Spleen (tissue), 7 donors: ENCODE measurements at regions not wholly inside any gene's neighbourhood (a gene's known extent, or its start where the extent isn't known, plus 50 kb on each side); places are given as distances from the start of the nearest gene placed in this dataset.

Experiments
- POLR2A ChIP-seq, 3 donors: fragments of 450-650 bp; IDR thresholded peaks; one replicate each; pipeline ENCODE4 v1.5.1; 2017; ENCODE audit warnings: antibody characterized with exemption in 3 of 3, mild to moderate bottlenecking in 1 of 3
- POLR2AphosphoS5 ChIP-seq, 3 donors: sonication (generic); formaldehyde crosslinking; IDR thresholded peaks; one replicate each; pipeline ENCODE4 v1.5.1; 2017; ENCODE audit warnings: antibody characterized with exemption in 3 of 3
- TF ChIP-seq, protein P1 (sequence below), 11 experiments: fragments of 200-600 bp in 7 of 11; fragments of 450-650 bp in 4 of 11; sonication (generic) in 4 of 11; IDR thresholded peaks in 8 of 11; conservative IDR thresholded peaks in 3 of 11; 1 replicate in 7 of 11; 2 replicates in 4 of 11; pipeline versions ENCODE4 v1.4.0 to v1.8.0; 2016 to 2021; ENCODE audit warnings: antibody characterized with exemption in 11 of 11, inconsistent platforms in 4 of 11, mild to moderate bottlenecking in 1 of 11
- donor health status: DM: no; HTN: no; CAD: no; lungs with moderate emphysema.
- donor health status: DM: no; HTN: no; CAD: no.
- donor health status: DM: no; HTN: no; CAD: no.

DNA sequence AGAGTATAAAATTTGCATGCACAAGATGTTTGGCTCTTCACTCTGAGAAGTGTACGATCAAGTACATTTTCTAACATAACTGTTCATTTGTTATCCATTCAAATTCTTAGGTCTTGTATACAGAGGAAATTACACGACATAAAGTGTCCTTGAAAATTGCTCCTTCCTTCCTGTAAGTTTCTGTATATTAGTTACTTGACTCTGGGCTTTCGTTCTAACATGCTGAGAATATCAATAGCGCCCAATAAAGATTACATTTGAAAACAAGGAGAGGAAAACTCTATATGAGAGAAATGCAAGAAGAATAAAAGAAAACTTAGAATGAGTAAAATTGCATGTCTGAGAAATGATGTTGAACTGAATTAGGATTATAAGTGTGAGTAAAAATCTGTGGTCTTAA, 722.5 kb upstream of the CADM2 start:
- TF ChIP-seq, protein P1, sequence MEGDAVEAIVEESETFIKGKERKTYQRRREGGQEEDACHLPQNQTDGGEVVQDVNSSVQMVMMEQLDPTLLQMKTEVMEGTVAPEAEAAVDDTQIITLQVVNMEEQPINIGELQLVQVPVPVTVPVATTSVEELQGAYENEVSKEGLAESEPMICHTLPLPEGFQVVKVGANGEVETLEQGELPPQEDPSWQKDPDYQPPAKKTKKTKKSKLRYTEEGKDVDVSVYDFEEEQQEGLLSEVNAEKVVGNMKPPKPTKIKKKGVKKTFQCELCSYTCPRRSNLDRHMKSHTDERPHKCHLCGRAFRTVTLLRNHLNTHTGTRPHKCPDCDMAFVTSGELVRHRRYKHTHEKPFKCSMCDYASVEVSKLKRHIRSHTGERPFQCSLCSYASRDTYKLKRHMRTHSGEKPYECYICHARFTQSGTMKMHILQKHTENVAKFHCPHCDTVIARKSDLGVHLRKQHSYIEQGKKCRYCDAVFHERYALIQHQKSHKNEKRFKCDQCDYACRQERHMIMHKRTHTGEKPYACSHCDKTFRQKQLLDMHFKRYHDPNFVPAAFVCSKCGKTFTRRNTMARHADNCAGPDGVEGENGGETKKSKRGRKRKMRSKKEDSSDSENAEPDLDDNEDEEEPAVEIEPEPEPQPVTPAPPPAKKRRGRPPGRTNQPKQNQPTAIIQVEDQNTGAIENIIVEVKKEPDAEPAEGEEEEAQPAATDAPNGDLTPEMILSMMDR (IDR thresholded peaks at IDR 0.05 in 8 of 11, conservative IDR thresholded peaks at IDR 0.05 in 3 of 11), result no peak
- TF ChIP-seq POLR2A (IDR thresholded peaks at IDR 0.05), result no peak
- TF ChIP-seq POLR2AphosphoS5 (IDR thresholded peaks at IDR 0.05), result no peak
